ENCODE measurements at regions not wholly inside any gene's neighbourhood (a gene's known extent, or its start where the extent isn't known, plus 50 kb on each side); places are given as distances from the start of the nearest gene placed in this dataset.
"Not testable (repeated sequence)": the region's sequence is repeated elsewhere in the genome, so short reads cannot be mapped to it uniquely, and the experiment has no call there.

- no peak overlapping the region for H3K27ac ChIP-seq (ENCODE audit: low read depth, low read length)
- H3K36me3 ChIP-seq (ENCODE audit: control insufficient read depth, low read length) = no peaks in the 10 kb centered on the region
- H3F3A ChIP-seq (ENCODE audit: control insufficient read depth, insufficient read depth) = no peaks in the 10 kb centered on the region
- no peak overlapping the region for H3K4me3 ChIP-seq (ENCODE audit: low read length)
- H3K9me2 ChIP-seq (replicated peaks; ENCODE audit: control insufficient read depth, low read length) = no peaks in the 10 kb centered on the region
- H3K27me3 ChIP-seq (ENCODE audit: control insufficient read depth, low read length) = peaks cover 3% of the 10 kb centered on the region; the same call in 1 of the 2 replicates
- no peaks in the 10 kb centered on the region for H3K4me1 ChIP-seq (ENCODE audit: control insufficient read depth, low read length)
- no peak overlapping the region for H3K4me2 ChIP-seq (ENCODE audit: low read length)
- H3K9me3 ChIP-seq (ENCODE audit: control insufficient read depth, insufficient read depth, low read length) = no peaks in the 10 kb centered on the region
- no peaks in the 10 kb centered on the region for H3K79me2 ChIP-seq (ENCODE audit: control insufficient read depth, low read length)
- TF ChIP-seq EZH2phosphoT487 (IDR thresholded peaks at IDR 0.05; ENCODE audit: borderline replicate concordance, low read length) (no peak), CTCF (IDR thresholded peaks at IDR 0.05; ENCODE audit: low read depth, low read length, poor library complexity, severe bottlenecking) (no peak)
- no peaks in the 10 kb centered on the region for H4K20me1 ChIP-seq (ENCODE audit: control insufficient read depth, insufficient read depth, low read depth, low read length)
Observed at GRCh38 chr21:35982717-35983116, 77.6 kb downstream of the SETD4 start.

- Histone ChIP-seq H3K27me3 (ENCODE audit: control insufficient read depth, low read length) (peaks cover 3% of the 10 kb centered on the region; the same call in 1 of the 2 replicates), H3K27ac (ENCODE audit: low read depth, low read length) (no peak overlapping the region), H3K36me3 (ENCODE audit: control insufficient read depth, low read length) (no peaks in the 10 kb centered on the region)
Observed at GRCh38 chr21:35981514-35982070, 78.7 kb downstream of the SETD4 start.

GRCh38 chr21:35980821-35981220 is 79.5 kb downstream of the SETD4 start:
- Histone ChIP-seq H3K4me1 (ENCODE audit: control insufficient read depth, low read length) (no peaks in the 10 kb centered on the region), H3K27ac (ENCODE audit: low read depth, low read length) (no peak overlapping the region), H3K9me2 (replicated peaks; ENCODE audit: control insufficient read depth, low read length) (no peaks in the 10 kb centered on the region), H3K27me3 (ENCODE audit: control insufficient read depth, low read length) (peaks cover 3% of the 10 kb centered on the region; the same call in 1 of the 2 replicates), H3K9me3 (ENCODE audit: control insufficient read depth, insufficient read depth, low read length) (no peaks in the 10 kb centered on the region), H3K79me2 (ENCODE audit: control insufficient read depth, low read length) (no peaks in the 10 kb centered on the region), H3K4me3 (ENCODE audit: low read length) (no peak overlapping the region), H3K4me2 (ENCODE audit: low read length) (no peak overlapping the region), H3K36me3 (ENCODE audit: control insufficient read depth, low read length) (no peaks in the 10 kb centered on the region), H3F3A (ENCODE audit: control insufficient read depth, insufficient read depth) (no peaks in the 10 kb centered on the region), H4K20me1 (ENCODE audit: control insufficient read depth, insufficient read depth, low read depth, low read length) (no peaks in the 10 kb centered on the region)
- TF ChIP-seq EZH2phosphoT487 (IDR thresholded peaks at IDR 0.05; ENCODE audit: borderline replicate concordance, low read length) = no peak
- no peak for TF ChIP-seq CTCF (IDR thresholded peaks at IDR 0.05; ENCODE audit: low read depth, low read length, poor library complexity, severe bottlenecking)

More at GRCh38 chr21:35981514-35982070, 78.7 kb downstream of the SETD4 start:
- no peak overlapping the region for H3K4me2 ChIP-seq (ENCODE audit: low read length)
- no peak overlapping the region for H3K4me3 ChIP-seq (ENCODE audit: low read length)
- no peaks in the 10 kb centered on the region for H3F3A ChIP-seq (ENCODE audit: control insufficient read depth, insufficient read depth)
- H4K20me1 ChIP-seq (ENCODE audit: control insufficient read depth, insufficient read depth, low read depth, low read length) = no peaks in the 10 kb centered on the region
- no peaks in the 10 kb centered on the region for H3K9me2 ChIP-seq (replicated peaks; ENCODE audit: control insufficient read depth, low read length)
- TF ChIP-seq CTCF (IDR thresholded peaks at IDR 0.05; ENCODE audit: low read depth, low read length, poor library complexity, severe bottlenecking) (no peak), EZH2phosphoT487 (IDR thresholded peaks at IDR 0.05; ENCODE audit: borderline replicate concordance, low read length) (no peak)
- no peaks in the 10 kb centered on the region for H3K9me3 ChIP-seq (ENCODE audit: control insufficient read depth, insufficient read depth, low read length)
- H3K79me2 ChIP-seq (ENCODE audit: control insufficient read depth, low read length) = no peaks in the 10 kb centered on the region
- H3K4me1 ChIP-seq (ENCODE audit: control insufficient read depth, low read length) = no peaks in the 10 kb centered on the region

- H3K4me1 ChIP-seq (ENCODE audit: control insufficient read depth, low read length); H3K4me3 ChIP-seq (ENCODE audit: low read length); H3K27ac ChIP-seq (ENCODE audit: low read depth, low read length); H3K9me3 ChIP-seq (ENCODE audit: control insufficient read depth, insufficient read depth, low read length); H3K79me2 ChIP-seq (ENCODE audit: control insufficient read depth, low read length); H3F3A ChIP-seq (ENCODE audit: control insufficient read depth, insufficient read depth); H3K9me2 ChIP-seq (replicated peaks; ENCODE audit: control insufficient read depth, low read length); H3K36me3 ChIP-seq (ENCODE audit: control insufficient read depth, low read length); H3K27me3 ChIP-seq (ENCODE audit: control insufficient read depth, low read length); H3K4me2 ChIP-seq (ENCODE audit: low read length); H4K20me1 ChIP-seq (ENCODE audit: control insufficient read depth, insufficient read depth, low read depth, low read length): not testable (repeated sequence)
Observed at GRCh38 chr21:35977860-35978259, 82.5 kb downstream of the SETD4 start.

Measured in DOHH2 (cell line).